HG03571 (cell line): ENCODE measurements at regions not wholly inside any gene's neighbourhood (a gene's known extent, or its start where the extent isn't known, plus 50 kb on each side); places are given as distances from the start of the nearest gene placed in this dataset.

Experiments
- ATAC-seq: cut with Tn5 transposase; IDR thresholded peaks from one replicate; pipeline ENCODE4 v1.9.1; 2021; ENCODE audit not compliant: unreplicated experiment

- ATAC-seq: no peak
Observed at GRCh38 chr20:23282111-23282510, 68.5 kb upstream of the NXT1 start.

- no peak for ATAC-seq
Observed at GRCh38 chr20:23279836-23280235, 70.8 kb upstream of the NXT1 start.

GRCh38 chr20:23278172-23278571 lies 72.4 kb upstream of the NXT1 start:
- ATAC-seq: no peak

- no peak for ATAC-seq
Observed at GRCh38 chr20:23277316-23277715, 73.3 kb upstream of the NXT1 start.

GRCh38 chr20:23273776-23274175 lies 76.8 kb upstream of the NXT1 start:
- no peak for ATAC-seq

- ATAC-seq: no peak
Observed at GRCh38 chr20:23272176-23273029, 78.2 kb upstream of the NXT1 start.

GRCh38 chr20:23270382-23270911 lies 80.1 kb upstream of the NXT1 start:
- no peak for ATAC-seq

GRCh38 chr20:23269954-23270353 lies 80.6 kb upstream of the NXT1 start:
- no peak for ATAC-seq

GRCh38 chr20:23268792-23269354 lies 81.7 kb upstream of the NXT1 start:
- no peak for ATAC-seq

- ATAC-seq: no peak
Observed at GRCh38 chr20:23267909-23268308, 82.7 kb upstream of the NXT1 start.

- ATAC-seq: no peak
Observed at GRCh38 chr20:23266530-23267398, 83.8 kb upstream of the NXT1 start.

GRCh38 chr20:23265226-23265625 lies 85.4 kb upstream of the NXT1 start:
- no peak for ATAC-seq

- ATAC-seq: no peak
Observed at GRCh38 chr20:23264545-23264944, 86.0 kb upstream of the NXT1 start.

- ATAC-seq: no peak
Observed at GRCh38 chr20:23260181-23260840, 90.3 kb upstream of the NXT1 start.

GRCh38 chr20:23258747-23259121 lies 91.9 kb upstream of the NXT1 start:
- no peak for ATAC-seq

- ATAC-seq: no peak
Observed at GRCh38 chr20:23257848-23258746, 92.5 kb upstream of the NXT1 start.

GRCh38 chr20:23257106-23257761 lies 93.4 kb upstream of the NXT1 start:
- ATAC-seq: no peak

GRCh38 chr20:23255716-23256385 lies 94.7 kb upstream of the NXT1 start:
- no peak for ATAC-seq

- no peak for ATAC-seq
Observed at GRCh38 chr20:23255106-23255505, 95.5 kb upstream of the NXT1 start.
